ENCODE measurements at regions not wholly inside any gene's neighbourhood (a gene's known extent, or its start where the extent isn't known, plus 50 kb on each side); places are given as distances from the start of the nearest gene placed in this dataset.

DNA sequence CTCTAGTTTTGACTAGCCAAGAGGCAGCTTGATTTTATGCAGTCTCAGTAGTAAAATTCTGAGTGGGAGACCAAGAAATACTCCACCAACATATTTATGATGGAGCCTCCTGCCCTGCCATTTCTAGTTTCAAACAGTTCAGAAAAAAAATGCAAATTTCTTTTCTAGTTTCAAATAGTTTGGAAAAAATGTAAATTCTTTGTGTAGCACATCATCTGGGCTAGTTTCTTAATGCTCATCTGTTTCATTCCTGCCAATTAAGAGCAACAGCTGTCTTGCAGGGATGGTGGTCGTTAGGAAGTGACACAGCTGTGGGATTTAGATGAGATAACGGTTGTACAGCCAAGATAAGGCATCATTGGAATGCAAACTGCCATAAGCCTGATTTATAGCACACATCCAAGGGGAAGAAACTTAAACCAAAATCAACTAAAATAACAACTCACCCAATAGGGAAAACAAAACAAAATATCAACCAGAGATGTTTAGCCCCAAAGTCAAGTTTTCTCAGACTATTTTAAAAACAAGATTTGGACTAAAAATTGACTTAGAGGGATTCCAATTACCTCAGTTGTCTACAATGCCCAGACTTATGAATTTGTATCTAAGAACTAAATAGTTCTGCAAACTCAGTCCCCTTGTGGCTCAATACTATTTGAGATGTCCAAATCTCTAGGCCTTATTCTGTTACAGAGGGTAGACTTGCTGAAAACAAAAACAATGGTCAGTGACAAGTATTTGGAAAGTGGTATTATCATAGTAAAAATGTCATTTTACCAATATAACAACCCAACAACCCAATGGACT lies 291.3 kb upstream of the ATP2B1 start:
- no peak for DNase-seq

DNA sequence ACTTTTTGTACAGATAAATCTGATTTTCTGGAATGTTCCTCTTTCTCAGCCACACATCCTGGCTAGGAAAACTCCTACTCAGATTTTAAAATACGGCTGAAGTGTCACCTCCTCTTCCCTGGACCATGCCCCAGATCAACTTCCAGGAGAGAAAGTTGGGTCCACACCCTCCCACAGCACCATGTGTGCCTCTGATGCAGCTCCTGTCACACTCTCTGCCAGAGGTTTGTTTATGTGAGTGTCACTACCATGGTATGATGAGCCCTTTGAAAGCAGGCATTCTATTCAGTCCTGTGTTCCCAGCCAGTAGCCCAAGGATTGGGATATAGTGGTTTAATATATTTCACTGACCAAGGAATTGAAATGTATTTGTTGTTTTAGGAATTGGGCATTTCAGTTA lies 287.2 kb upstream of the ATP2B1 start:
- no peak for DNase-seq

DNA sequence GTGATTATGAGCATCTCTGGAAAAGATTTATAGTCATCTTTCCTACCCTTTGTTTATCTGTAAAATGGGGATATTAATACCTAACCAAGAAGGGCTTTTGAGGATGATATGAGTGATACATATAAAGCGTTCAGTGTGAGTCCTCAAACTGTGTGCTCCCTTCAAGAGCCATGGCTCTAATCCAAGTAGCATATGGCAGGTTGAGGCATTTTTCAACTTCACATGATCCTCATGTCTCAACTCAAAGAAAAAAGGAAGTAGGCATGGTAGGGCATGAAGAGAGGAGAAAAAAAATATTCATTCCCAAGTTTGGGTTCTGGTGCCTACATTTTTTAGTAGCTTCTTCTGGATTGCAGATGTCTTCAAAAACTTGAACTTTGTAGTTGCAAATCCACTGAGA lies 286.3 kb upstream of the ATP2B1 start:
- no peak for DNase-seq

DNA sequence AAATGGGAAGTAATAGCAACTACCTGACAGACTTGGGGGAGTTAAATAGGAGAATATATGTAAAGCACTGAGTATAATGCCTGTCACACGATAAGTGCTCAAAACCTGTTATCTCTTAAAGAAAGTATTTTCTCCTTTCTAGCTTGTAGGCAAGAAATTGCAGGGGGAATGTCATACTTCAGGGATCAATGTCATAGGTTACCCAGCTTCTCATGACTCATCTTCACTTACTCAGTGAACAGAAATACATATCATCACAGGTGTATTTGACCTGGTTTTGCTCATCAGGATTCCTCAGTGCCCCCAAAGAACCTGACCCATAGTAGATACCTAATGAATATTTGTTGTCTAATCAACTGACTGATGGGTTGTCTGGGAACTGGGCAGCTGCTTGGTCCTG lies 285.0 kb upstream of the ATP2B1 start:
- no peak for DNase-seq

DNA sequence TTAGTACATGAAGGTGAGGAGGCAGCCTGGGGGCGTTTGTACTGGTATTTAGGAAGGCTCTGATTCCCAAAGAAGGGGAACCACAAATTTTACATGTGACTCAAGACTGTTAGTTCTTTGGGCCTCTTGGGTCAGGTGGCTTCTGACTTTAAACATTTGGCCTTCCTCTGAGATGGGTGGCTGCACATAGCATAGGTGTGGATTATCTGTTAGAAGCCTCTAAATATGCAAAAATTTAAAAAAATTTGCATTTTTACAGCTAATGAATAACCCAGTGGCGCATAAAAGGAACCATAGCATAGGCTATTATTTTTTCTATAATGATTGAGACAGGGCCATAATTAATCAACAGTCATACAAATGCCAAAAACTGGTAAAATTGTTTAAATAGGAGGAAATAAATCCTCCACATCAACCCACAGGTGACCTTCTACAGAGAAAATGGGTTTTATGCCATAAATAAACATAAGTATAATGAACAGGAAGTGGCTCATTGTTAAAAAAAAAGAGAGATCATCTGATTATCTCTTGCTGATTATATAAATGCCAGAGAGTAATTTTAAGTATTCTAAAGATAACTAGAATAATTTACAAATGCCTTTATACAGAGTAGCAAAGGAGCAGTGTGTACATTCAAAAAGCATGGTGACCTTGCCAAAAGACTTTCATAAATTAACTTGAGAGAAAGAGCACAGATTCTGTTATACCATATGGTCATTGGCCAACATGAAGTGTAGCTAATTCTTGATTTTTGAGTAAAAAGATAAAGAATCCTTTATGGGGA lies 284.2 kb upstream of the ATP2B1 start:
- no peak for DNase-seq

DNA sequence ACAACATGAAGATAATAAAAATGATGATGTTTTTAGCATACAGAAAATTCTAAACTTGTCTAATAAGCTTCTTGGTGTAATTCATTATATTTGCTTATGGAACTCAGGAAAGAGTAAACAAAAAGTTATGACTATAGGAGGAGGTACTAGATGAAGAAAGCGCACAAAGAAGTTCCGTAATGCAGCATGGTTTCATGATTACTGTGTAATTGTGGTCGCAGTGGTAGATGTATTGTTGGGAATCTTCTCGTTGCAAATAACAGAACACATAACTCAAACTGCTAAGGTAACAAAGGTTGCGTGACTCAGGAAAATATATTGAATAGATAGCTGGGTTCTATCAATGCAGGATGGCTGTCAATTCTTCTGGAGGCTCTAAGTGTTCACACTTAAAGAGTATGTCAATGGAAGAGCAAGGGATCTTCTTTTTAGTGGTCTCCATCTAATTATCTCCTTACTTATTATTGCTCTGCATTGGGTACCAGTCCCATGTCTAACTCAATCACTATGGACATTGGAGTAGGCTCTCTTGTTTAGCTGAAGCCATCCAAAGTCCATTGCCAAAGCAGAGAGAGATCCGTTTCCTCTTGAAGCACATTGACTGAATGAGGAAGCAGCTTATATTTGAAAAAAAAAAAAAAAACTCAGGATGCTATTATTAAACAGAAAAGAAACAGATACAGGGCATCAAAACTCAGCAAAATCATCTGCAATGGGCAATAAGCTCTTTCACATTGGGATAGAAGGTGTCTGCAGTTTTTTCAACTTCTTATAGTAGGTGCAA lies 283.4 kb upstream of the ATP2B1 start:
- DNase-seq: no peak

DNA sequence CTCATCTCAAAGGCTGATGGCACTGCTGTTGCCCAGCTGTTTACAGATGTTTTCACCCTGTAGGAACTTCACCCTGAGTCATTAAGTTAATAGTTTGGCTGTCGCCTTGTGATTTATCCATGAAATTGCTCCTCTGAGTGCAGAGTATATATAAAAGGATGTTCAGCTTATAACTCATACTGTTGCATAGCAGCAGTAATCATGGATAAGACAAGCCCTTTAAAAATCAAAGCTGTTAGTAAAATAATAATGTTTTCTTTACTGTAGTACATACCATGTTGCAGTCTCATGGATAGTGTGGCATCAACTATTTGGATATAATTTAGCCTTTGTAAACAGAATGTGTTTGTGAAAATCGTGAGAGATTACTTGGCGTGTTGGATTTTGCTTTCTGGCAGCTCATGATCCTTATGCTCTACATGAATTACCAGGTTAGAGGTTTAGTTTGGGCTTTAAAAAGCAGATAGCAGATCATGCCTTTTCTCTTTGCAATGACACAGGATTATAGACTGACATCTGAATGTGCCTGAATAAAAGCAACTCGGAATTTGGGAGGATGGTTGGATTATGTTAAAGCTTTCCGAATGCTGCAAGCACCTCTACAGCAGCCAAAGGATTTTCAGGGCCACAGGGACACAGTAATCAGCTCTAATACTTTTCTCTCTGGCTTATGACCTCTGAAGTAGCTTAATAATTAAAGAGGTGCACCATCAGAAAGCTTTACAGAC lies 279.7 kb upstream of the ATP2B1 start:
- no peak for DNase-seq

DNA sequence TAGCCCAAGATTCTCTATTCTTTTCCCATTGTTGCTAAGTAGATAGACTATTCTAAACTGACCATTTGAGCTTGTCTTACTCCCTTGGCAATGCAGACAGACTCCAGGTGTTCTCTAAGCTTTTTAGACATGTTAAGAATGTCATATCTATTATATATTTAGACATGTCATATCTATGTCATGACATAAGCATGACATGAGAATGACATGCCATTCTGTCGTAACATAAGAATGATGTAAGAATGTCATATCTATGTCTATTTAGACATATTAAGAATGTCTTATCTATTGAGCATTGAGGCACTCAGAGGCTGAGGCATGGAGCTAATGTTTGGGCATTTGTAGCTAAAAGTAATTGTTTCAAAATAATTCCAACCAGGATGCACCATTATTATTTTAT lies 277.3 kb upstream of the ATP2B1 start:
- no peak for DNase-seq

DNA sequence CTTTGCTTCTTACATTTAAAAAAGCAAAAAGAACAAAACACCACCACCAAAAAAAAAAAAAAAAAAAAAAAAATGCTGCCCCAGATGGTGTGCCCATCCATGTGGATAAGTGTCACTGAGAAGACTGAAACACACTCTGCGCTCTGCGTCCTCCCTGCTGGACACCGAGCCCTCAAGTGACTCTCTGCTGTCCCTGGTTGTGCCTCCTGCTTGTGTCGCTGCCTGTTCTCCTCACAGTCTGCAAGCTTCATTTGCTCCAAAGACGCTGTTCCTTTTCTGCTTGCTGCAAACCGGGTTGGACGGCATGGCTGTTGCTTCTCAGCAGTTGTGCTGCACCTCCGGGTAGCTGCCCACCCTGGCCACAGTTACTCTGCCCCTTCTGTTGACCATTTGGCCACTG lies 276.2 kb upstream of the ATP2B1 start:
- DNase-seq: no peak

DNA sequence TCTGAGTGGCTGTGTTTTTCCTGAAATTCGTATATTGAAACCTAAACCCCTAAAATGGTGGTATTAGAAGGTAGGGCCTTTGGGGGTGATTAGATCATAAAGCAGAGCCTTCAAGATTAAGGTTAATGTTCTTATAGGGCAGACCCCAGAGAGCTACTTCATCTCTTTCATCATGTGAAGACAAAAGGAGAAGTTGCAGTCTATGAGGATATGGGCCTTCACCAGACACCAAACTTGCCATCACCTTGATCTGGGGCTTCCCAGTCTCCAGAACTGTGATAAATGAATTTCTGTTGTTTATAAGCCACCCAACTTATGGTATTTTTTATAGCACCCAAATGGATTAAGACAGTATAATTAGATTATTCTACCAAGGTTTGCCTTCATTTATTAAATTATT lies 275.0 kb upstream of the ATP2B1 start:
- no peak for DNase-seq

DNA sequence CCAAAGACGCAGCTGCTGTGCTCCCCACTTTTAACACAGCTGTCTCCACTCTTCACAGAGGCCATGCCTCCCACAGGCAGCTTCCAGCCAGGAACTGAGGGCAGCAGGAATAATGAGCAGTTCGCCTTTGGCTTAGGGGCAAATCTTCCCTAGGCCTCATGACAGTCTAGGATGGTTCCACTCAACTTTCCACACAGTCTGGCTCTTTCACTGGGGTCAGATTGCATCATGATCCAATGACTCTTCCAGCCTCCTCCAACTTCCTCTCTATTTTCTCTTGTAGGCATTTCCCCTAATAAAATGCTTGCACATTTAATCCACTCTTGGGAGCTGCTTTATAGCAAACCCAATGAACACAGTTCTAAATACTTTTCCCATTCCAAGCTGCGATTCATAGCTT lies 271.6 kb upstream of the ATP2B1 start:
- no peak for DNase-seq

DNA sequence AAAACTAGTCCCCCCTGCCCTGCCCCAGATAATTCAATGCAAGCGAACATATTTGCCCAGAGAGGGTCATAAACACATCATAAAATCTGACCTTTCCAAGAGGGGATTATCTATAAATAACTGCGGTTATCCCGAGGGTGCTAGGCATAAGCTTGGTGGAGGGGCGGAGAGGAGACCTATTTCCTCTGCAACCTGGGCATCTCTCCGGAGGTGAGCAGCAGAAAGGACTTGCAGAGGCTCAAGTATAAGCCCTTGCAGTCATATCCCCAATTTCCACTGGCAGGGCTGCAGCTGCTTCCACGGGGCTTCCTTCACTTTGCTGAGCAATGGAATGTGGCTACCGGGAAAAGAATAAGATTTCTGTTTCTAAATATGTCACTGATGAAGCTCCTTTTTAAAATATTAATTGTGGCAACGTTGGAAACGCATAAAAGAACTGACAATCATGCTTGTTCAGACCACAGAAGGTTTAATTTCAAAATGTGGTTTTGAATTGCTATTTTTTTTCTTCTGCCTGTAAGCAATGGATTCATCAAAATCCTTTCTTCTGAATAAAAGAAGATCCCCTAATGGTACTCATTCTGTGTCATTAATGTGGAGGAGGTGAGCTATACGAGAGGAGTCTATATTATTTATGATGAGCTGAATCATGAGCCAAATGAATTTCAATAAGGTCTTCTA lies 268.9 kb upstream of the ATP2B1 start:
- peak in 1 of 51 donors; percentile 32 for DNase-seq

DNA sequence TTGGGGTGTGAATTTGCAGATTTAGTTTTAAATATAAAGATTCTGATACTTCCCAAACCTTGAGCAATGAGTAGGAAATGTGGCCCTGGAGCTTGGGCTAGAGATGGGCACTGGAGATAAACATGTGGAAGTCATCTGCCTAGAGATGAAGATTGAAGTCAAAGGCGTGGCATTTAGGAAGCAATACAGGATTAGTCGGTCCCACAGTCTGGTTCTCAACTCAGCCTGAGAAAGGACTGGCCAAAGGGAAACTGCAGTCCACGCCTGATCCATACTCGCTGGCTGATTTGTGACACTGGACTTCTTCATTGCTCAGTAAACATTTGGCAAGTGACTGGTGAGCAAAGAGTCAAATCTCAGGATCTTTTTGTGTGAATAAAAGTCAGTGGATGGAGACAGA lies 268.2 kb upstream of the ATP2B1 start:
- DNase-seq: no peak

DNA sequence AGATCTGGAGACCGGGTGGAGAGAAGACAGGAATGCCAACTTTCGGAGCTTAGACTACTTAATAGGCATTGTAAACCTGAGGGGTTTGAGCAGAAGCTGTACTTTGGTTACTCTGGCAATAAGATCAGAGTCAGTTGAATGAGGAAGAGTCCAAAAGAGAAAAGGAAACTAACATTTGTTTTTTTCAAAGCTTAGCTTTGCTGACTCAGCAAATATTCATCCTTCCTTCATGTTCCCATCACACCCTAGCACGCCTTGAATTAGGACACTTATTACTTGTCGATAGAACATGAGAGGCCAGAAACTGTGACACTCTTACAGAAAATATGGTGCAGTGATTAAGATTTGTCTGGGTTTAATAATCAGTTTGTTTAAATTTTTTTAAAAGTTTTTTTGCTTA lies 266.9 kb upstream of the ATP2B1 start:
- no peak for DNase-seq

DNA sequence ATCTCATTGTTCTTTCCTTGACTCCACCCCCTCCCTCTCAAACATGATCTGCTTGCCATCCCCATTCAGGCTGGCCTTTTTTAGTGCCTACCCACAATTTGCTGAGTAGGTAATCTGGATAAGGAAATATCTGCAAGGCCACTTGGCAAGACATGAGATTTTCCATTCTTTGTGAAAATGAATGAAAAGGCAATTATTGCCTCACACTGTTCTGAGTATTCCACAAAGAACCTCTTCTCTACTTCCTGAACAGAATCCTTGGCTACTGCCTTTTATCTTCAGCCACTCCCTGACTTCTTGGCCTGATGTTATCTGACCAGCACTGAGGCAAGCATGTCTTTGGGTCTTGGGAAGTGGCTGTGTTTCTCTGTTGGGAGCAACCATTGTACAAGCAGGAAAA lies 263.2 kb upstream of the ATP2B1 start:
- DNase-seq: no peak

DNA sequence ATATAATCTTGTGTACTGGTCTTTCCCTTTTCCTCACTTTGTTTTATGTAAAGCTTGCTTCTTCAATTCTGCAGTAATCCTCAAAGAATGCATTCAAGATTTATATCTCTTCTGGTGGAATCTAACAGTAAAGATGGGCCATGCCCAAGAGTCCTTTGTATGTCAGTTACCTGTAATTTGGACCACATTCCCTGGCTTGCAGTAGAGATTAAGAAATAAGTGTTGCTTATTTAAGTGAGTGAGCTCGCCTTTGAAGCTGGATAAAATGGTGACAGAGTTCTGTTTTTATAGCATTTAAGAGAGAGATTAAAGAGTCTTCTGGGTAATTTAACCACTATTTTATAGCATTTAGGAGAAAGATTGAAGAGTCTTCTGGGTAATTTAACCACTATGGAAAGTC lies 262.1 kb upstream of the ATP2B1 start:
- DNase-seq: no peak

DNA sequence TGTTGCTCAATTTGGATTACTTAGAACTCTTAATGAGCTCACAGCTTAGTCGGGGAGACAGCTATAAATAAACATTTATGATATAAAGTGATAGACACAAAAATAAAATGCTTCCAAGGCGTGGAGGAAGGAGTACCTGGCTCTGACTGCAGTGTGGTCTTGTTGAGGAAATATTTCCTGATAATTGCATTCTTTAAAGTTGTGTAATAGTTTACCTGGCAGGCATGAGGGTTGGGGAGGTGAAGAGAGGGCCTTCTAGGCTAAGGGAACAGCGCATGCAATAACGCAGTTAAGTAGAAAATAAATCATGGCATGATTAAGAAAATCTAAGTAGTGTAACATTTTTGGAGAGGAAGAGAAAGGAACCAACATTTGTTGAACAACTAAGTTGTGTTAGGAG lies 260.5 kb upstream of the ATP2B1 start:
- no peak for DNase-seq

DNA sequence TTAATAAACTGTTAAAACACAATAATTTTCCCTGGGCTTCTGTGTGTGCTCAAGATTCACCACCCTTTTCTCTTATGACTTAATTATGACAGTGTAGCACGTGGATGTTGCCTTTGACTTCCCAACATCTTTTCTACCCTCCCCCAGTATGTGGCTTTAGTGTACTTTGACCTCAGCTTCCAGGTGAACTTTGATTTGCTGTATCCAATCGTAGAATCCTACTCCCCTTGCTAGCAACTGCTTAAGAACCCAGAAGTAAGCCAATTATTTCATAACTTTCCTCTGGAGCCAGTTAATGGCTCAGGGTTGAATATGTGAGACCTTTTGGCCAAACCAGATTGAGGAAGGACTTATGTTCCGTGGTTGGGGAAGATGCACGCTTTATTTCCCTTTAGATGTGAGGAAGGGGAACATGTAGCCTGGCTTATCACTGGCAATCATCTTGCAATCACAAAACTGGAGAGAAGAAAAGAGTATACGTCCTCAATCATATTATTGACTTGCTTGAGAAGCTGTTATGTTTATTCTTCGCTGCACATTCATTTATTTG lies 259.6 kb upstream of the ATP2B1 start:
- no peak for DNase-seq

DNA sequence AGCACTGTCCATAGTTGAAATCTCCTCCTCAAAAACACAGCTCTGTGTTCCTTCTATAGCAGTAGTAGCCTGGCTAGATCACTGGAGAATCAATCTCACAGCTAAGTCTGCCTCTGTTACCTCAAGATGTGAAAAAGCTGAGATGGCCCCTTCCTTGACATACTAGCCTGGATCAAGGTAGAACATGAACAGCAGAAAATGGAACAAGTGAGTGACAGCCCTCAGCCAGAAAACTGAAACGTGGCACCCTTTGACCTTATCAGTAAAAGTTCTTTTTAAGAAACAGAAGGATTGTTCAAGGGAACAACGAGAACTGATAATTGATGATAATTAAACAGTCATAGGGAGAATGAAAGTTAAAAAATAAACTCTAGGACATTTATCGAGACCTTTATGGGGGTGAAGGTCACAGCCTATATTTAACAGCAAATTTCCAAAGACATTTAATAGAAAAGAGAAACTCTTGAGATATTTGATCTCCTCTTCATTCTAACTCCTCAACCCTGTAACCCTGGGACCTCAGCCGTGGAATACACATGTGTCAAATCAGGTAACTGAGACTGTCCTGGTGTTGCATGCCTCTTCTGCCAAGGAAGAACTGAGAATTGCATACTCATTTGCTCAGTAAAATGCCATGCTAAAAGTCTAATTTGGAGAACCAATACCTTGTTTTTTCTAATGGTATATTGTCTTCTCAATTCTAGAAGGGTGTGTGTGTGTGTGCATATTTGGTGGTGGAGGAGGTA lies 258.0 kb upstream of the ATP2B1 start:
- DNase-seq: no peak

DNA sequence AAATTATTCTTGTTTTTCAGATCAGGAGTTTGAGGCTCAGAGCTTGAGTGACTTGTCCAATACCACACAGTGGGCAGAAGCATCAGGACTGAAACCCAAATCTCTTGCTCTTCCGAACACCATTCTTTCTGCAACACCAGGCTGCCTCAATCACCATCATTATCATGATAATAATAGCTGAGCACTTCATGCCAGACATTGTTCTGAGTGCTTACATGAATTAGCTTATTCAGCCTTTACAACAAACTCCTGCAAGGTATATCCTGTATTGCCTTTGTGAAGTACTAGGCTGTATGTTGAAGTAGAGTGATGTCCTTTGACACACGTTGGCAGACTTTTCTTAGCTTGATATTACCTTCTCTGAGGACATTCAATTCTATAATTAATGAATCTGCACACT lies 257.4 kb upstream of the ATP2B1 start:
- DNase-seq: no peak

All from hypothalamus (tissue), 51 donors.